GM23248 (cell line): ENCODE measurements at regions not wholly inside any gene's neighbourhood (a gene's known extent, or its start where the extent isn't known, plus 50 kb on each side); places are given as distances from the start of the nearest gene placed in this dataset.

ENCODE experiments used
- DNase-seq: peaks from one replicate; pipeline ENCODE4 v3.0.0-alpha.2; 2015
- H2AFZ ChIP-seq: fragments of 200-600 bp; sonication (generic); 2 replicates; pipeline ENCODE4 v1.6.1; 2016; ENCODE audit warnings: antibody characterized with exemption
- H3F3A ChIP-seq: fragments of 200-600 bp; sonication (generic); 2 replicates; pipeline ENCODE4 v1.6.1; 2016; ENCODE audit warnings: mild to moderate bottlenecking, antibody characterized with exemption, mixed run types; ENCODE audit not compliant: insufficient read depth
- H3K27ac ChIP-seq: fragments of 200-600 bp; sonication (generic); 2 replicates; pipeline ENCODE4 v1.5.1; 2016; ENCODE audit warnings: mild to moderate bottlenecking
- H3K27me3 ChIP-seq: fragments of 200-600 bp; sonication (generic); replicated peaks from 2 replicates; pipeline ENCODE4 v1.6.1; 2016; ENCODE audit warnings: mild to moderate bottlenecking; ENCODE audit not compliant: insufficient read depth
- H3K36me3 ChIP-seq: fragments of 200-600 bp; sonication (generic); 2 replicates; pipeline ENCODE4 v1.6.1; 2016; ENCODE audit warnings: low read depth, mild to moderate bottlenecking
- H3K4me1 ChIP-seq: fragments of 200-600 bp; sonication (generic); 2 replicates; pipeline ENCODE4 v1.6.1; 2016; ENCODE audit warnings: mild to moderate bottlenecking; ENCODE audit not compliant: insufficient read depth
- H3K4me2 ChIP-seq: fragments of 200-600 bp; sonication (generic); one replicate; pipeline ENCODE4 v1.6.1; 2016; ENCODE audit warnings: mild to moderate bottlenecking; ENCODE audit not compliant: unreplicated experiment
- H3K4me3 ChIP-seq: fragments of 200-600 bp; sonication (generic); 2 replicates; pipeline ENCODE4 v1.5.1; 2016; ENCODE audit warnings: mild to moderate bottlenecking
- H3K79me2 ChIP-seq: fragments of 200-600 bp; sonication (generic); 2 replicates; pipeline ENCODE4 v1.6.1; 2016; ENCODE audit warnings: mild to moderate bottlenecking; ENCODE audit not compliant: insufficient read depth
- H3K9ac ChIP-seq: fragments of 200-600 bp; sonication (generic); 2 replicates; pipeline ENCODE4 v1.6.1; 2016; ENCODE audit warnings: mild to moderate bottlenecking
- H3K9me2 ChIP-seq: fragments of 200-600 bp; sonication (generic); 2 replicates; pipeline ENCODE4 v1.6.1; 2016; ENCODE audit warnings: mixed run types, mild to moderate bottlenecking, moderate library complexity; ENCODE audit not compliant: insufficient read depth
- H3K9me3 ChIP-seq: fragments of 200-600 bp; sonication (generic); one replicate; pipeline ENCODE4 v1.6.1; 2017; ENCODE audit warnings: low read depth
- H4K20me1 ChIP-seq: fragments of 200-600 bp; sonication (generic); 2 replicates; pipeline ENCODE4 v1.6.0; 2016; ENCODE audit not compliant: insufficient read depth
- EZH2 ChIP-seq: fragments of 200-600 bp; sonication (generic); IDR thresholded peaks from 2 replicates; pipeline ENCODE4 v1.6.1; 2018; ENCODE audit warnings: antibody characterized with exemption, mild to moderate bottlenecking; ENCODE audit not compliant: insufficient read depth, poor library complexity, severe bottlenecking
- EZH2phosphoT487 ChIP-seq: fragments of 200-600 bp; sonication (generic); IDR thresholded peaks from 2 replicates; pipeline ENCODE4 v1.6.1; 2018; ENCODE audit warnings: antibody characterized with exemption, moderate library complexity, mild to moderate bottlenecking, low read depth; ENCODE audit not compliant: insufficient read depth
- WGBS, 2 experiments: methylation state at CpG; one replicate each; pipeline ENCODE4 v1.1.6; 2015 to 2017; ENCODE audit warnings: low lambda C conversion rate in 2 of 2, low coverage in 1 of 2; ENCODE audit errors: missing lambda C conversion rate in 2 of 2; 5-methylcytosine and 5-hydroxymethylcytosine counted together
- in situ Hi-C: fragments of 300-500 bp; cut with MboI; formaldehyde crosslinking; loops from 2 replicates; pipeline ENCODE4 v1.15.0; 2020

DNA sequence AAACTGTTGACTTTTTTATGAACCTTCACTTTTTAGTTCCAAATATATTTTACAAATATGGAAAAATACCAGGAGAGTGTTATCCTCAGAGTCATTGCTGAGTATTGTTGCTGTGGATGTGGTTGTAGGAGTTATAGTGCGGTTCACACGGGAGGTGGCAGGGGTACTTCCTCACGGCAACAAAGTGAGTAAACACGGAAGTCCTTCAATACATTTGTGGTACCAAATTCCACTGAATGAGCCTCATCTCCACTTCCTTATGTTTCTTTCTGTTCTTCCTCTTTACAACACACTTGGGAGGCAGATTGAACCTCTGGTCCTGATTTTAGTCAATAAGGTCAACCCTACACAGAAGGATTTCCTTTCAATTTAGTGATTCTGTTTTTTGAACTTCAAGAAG is 371.8 kb downstream of the BTBD3 start:
- Histone ChIP-seq H3K9ac (no peak overlapping the region), H3K9me3 (no peaks in the 10 kb centered on the region), H3K4me1 (no peaks in the 10 kb centered on the region), H3K9me2 (no peaks in the 10 kb centered on the region), H3K79me2 (no peaks in the 10 kb centered on the region), H4K20me1 (no peaks in the 10 kb centered on the region), H3K27me3 (no peaks in the 10 kb centered on the region), H3K4me2 (no peak overlapping the region), H3F3A (no peaks in the 10 kb centered on the region), H3K27ac (no peak overlapping the region), H2AFZ (no peak overlapping the region), H3K4me3 (no peak overlapping the region), H3K36me3 (no peaks in the 10 kb centered on the region)
- TF ChIP-seq EZH2: no peak
- TF ChIP-seq EZH2phosphoT487: no peak
- DNase-seq: no peak
- in situ Hi-C loops: no loop called here
- 34 to 39% methylated on average over 4 of the region's 4 CpGs for WGBS, 2 experiments

DNA sequence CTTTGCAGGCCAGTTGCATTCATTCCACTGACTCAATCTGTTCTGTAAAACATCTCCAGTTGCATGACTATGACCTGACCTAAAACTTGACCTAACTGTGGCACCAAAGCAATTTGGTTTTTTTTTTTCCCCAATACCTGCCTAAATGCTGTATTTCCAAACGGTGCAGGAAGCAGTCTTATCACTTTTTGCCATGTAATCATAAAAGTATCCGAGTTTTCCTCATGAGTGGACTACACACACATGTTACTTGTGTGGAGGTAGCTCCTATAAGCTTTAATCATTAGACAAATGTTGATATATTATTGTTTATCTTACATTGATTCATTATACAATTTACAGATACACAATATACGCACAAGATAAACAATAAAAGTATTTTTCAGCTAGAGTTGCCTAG is 373.7 kb downstream of the BTBD3 start:
- Histone ChIP-seq H3K36me3 (no peaks in the 10 kb centered on the region), H3K27ac (no peak overlapping the region), H3K4me2 (no peak overlapping the region), H3K4me1 (no peaks in the 10 kb centered on the region), H3K9ac (no peak overlapping the region), H3K79me2 (no peaks in the 10 kb centered on the region), H3K4me3 (no peak overlapping the region), H3K27me3 (no peaks in the 10 kb centered on the region), H2AFZ (no peak overlapping the region), H3K9me2 (no peaks in the 10 kb centered on the region), H3F3A (no peaks in the 10 kb centered on the region), H4K20me1 (no peaks in the 10 kb centered on the region), H3K9me3 (no peaks in the 10 kb centered on the region)
- TF ChIP-seq EZH2 (no peak), EZH2phosphoT487 (no peak)
- DNase-seq: no peak
- 4 to 7% methylated on average over 3 of the region's 3 CpGs for WGBS, 2 experiments
- in situ Hi-C loops: no loop called here

DNA sequence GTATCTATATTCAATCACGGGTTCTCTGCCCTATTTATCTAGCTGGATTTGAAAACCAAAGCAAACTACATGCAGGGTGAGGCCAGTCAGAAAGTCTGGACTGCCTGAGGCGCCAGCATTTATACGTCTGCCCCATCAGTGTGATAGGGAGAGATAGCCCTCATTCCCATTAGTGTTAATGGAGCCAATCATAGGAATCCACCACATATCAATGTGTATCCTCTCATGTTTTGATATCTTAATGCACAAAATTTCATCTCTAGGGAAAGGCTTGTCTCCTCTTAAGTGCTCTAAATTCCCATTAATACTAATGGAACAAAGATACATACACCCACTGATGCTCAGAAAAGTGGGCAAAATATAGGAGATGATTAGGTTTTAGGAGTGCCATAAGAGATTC is 376.2 kb downstream of the BTBD3 start:
- DNase-seq: no peak
- Histone ChIP-seq H3F3A (no peaks in the 10 kb centered on the region), H3K9ac (no peak overlapping the region), H3K4me1 (no peaks in the 10 kb centered on the region), H3K9me2 (no peaks in the 10 kb centered on the region), H2AFZ (no peak overlapping the region), H3K27me3 (no peaks in the 10 kb centered on the region), H3K36me3 (no peaks in the 10 kb centered on the region), H4K20me1 (no peaks in the 10 kb centered on the region), H3K4me3 (no peak overlapping the region), H3K79me2 (no peaks in the 10 kb centered on the region), H3K9me3 (no peaks in the 10 kb centered on the region), H3K27ac (no peak overlapping the region), H3K4me2 (no peak overlapping the region)
- in situ Hi-C loops: no loop called here
- 11 to 14% methylated on average over 3 of the region's 3 CpGs for WGBS, 2 experiments
- TF ChIP-seq EZH2phosphoT487 (no peak), EZH2 (no peak)

DNA sequence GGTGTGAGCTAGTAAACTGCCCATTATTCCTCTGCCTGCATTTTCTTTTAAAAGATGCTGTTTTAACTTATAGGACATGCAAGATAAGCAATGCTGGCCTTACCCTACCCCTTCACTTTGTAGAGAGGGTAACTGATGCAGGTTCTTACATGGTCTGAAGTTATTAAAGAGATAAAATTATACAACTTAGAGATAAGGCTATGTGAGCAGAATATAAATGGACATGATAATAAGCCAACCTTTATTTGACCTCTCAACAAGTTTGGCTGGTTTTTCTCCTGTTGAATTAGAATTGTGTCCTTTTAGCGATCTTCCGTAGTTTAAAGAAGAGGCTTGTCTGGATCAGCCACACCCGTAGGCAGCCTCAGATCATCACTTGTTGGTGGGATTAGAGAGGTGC is 377.0 kb downstream of the BTBD3 start:
- no peak for DNase-seq
- Histone ChIP-seq H4K20me1 (no peaks in the 10 kb centered on the region), H3K4me2 (no peak overlapping the region), H3K9me2 (no peaks in the 10 kb centered on the region), H3K79me2 (no peaks in the 10 kb centered on the region), H3K4me3 (no peak overlapping the region), H3K9ac (no peak overlapping the region), H3K4me1 (no peaks in the 10 kb centered on the region), H3K9me3 (no peaks in the 10 kb centered on the region), H2AFZ (no peak overlapping the region), H3K27ac (no peak overlapping the region), H3F3A (no peaks in the 10 kb centered on the region), H3K27me3 (no peaks in the 10 kb centered on the region), H3K36me3 (no peaks in the 10 kb centered on the region)
- no peak for TF ChIP-seq EZH2
- no peak for TF ChIP-seq EZH2phosphoT487
- in situ Hi-C loops: no loop called here
- 52 to 56% methylated on average over 3 of the region's 3 CpGs for WGBS, 2 experiments

DNA sequence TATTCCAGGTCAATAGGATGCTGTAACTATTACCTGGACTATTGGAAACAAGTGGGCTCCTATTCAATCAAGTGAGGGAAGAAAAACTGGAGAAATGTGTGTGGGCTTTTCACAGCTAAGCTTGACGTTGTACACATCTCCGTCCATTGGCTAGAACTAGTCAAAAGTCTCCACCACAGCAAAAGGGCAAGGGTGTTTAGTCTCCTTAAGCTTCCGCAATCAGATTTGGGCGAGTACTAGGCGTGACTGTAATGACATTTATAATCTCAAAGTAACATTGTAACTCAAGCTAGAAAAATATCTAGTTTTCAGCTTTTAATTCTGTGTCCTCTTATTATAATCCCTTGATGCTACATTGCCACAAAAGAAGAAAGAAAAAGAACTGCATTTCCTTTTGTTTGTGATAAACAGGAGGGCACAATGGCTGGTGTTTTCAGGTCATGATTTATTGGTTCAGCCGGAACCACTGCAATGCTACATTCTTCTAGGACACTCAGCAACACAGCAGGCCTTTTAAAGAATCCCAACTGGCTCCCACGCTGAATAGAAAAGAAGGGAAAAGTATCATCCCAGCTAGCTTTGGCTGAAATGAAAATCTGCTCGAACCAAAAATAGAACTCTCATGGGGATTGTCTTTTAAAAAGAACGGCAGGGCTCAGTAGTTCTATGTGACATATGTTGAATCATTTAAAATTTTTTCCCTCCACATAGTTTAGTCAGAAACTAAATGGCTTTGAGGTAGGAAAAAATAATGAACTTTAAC is 387.7 kb downstream of the BTBD3 start:
- no peaks in the 10 kb centered on the region for H3K79me2 ChIP-seq
- in situ Hi-C loops: no loop called here
- 3 to 4% methylated on average over 9 of the region's 9 CpGs for WGBS, 2 experiments

More for the DNA sequence above, 387.7 kb downstream of the BTBD3 start:
- Histone ChIP-seq H3K4me2 (no peak overlapping the region), H3K4me1 (no peaks in the 10 kb centered on the region), H2AFZ (no peak overlapping the region), H3K27ac (no peak overlapping the region), H3K9me2 (no peaks in the 10 kb centered on the region), H3K36me3 (no peaks in the 10 kb centered on the region), H3K27me3 (no peaks in the 10 kb centered on the region), H3K9me3 (no peaks in the 10 kb centered on the region), H3K9ac (no peak overlapping the region), H3F3A (no peaks in the 10 kb centered on the region), H4K20me1 (no peaks in the 10 kb centered on the region), H3K4me3 (no peak overlapping the region)
- DNase-seq: no peak
- TF ChIP-seq EZH2phosphoT487 (no peak), EZH2 (no peak)
